ENCODE measurements at regions not wholly inside any gene's neighbourhood (a gene's known extent, or its start where the extent isn't known, plus 50 kb on each side); places are given as distances from the start of the nearest gene placed in this dataset.

DNA sequence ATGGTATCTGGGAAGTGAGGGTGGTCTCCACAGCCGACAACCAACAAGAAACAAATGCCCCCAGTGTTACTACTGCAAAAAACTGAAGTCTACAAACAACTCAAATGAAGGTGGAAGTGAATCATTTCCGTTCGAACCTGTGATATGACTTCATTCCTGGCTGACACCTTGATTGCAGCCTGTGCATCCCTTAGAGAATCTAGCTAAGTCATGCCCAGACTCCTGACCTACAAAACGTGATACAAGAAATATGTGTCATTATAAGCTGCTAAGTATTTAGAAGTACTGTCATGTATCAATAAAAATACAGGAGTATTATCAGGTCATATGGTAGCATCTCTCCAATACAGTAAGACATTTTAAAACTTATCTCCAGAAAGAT lies 959.7 kb upstream of the LCORL start:
- intact Hi-C loops (cut with micrococcal nuclease; ENCODE audit: unreplicated experiment) = no loop called here
- DNase-seq (ENCODE audit: low read depth, low spot score) = no peak
- no peak overlapping the region for H3K27ac ChIP-seq (ENCODE audit: low read length)

DNA sequence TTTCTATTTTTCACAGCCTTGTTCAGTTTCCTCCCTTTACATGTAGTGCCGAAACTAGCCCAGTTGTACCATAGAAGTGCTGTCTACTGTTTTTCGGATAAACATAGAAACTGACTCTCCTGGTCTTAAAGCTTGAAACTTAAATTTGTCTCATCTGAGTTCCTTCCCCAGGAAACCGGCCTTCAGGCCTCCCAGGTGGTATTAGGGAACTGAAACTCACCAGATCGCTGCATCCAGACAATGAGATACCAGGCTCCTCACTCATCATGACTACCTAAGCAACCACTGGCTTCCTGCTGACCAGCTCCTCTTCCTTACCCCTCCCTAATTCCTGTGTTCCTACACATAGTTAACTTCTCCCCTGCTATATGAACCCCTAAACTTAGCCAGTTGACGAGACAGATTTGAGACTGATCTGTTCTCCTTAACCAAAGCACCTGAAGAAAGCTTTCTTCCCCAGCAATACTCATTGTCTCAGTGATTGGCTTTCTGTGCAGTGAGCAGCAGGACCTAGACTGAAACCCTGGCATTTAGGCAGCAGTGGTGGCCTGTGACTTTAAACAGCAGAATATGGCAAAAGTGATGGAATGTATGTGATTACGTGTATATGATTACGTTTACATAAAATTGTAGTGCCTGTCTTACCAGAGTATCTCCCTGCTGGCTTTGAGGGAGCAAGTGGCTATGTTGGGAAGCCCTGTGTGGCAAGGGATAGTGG lies 959.1 kb upstream of the LCORL start:
- H3K27me3 ChIP-seq (ENCODE audit: control insufficient read depth, insufficient read depth, low read length) = no peaks in the 10 kb centered on the region
- no TSS peak for BruUV-seq (replicated peaks)
- no peaks in the 10 kb centered on the region for H3K36me3 ChIP-seq (ENCODE audit: control insufficient read depth, insufficient read depth, low read length)
- ChIA-PET CTCF (no interaction called here), POLR2A (no interaction called here)
- TF ChIP-seq SIN3A (IDR thresholded peaks at IDR 0.05; ENCODE audit: borderline replicate concordance, insufficient read depth, low read depth, low read length) (no peak), TCF7L2 (IDR thresholded peaks at IDR 0.05; ENCODE audit: low read depth, low read length) (no peak), POLR2AphosphoS5 (IDR thresholded peaks at IDR 0.05; ENCODE audit: low read depth, low read length) (no peak)
- TF ChIP-seq, protein P1, sequence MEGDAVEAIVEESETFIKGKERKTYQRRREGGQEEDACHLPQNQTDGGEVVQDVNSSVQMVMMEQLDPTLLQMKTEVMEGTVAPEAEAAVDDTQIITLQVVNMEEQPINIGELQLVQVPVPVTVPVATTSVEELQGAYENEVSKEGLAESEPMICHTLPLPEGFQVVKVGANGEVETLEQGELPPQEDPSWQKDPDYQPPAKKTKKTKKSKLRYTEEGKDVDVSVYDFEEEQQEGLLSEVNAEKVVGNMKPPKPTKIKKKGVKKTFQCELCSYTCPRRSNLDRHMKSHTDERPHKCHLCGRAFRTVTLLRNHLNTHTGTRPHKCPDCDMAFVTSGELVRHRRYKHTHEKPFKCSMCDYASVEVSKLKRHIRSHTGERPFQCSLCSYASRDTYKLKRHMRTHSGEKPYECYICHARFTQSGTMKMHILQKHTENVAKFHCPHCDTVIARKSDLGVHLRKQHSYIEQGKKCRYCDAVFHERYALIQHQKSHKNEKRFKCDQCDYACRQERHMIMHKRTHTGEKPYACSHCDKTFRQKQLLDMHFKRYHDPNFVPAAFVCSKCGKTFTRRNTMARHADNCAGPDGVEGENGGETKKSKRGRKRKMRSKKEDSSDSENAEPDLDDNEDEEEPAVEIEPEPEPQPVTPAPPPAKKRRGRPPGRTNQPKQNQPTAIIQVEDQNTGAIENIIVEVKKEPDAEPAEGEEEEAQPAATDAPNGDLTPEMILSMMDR (IDR thresholded peaks at IDR 0.05) = no peak
- TF ChIP-seq, protein P2, sequence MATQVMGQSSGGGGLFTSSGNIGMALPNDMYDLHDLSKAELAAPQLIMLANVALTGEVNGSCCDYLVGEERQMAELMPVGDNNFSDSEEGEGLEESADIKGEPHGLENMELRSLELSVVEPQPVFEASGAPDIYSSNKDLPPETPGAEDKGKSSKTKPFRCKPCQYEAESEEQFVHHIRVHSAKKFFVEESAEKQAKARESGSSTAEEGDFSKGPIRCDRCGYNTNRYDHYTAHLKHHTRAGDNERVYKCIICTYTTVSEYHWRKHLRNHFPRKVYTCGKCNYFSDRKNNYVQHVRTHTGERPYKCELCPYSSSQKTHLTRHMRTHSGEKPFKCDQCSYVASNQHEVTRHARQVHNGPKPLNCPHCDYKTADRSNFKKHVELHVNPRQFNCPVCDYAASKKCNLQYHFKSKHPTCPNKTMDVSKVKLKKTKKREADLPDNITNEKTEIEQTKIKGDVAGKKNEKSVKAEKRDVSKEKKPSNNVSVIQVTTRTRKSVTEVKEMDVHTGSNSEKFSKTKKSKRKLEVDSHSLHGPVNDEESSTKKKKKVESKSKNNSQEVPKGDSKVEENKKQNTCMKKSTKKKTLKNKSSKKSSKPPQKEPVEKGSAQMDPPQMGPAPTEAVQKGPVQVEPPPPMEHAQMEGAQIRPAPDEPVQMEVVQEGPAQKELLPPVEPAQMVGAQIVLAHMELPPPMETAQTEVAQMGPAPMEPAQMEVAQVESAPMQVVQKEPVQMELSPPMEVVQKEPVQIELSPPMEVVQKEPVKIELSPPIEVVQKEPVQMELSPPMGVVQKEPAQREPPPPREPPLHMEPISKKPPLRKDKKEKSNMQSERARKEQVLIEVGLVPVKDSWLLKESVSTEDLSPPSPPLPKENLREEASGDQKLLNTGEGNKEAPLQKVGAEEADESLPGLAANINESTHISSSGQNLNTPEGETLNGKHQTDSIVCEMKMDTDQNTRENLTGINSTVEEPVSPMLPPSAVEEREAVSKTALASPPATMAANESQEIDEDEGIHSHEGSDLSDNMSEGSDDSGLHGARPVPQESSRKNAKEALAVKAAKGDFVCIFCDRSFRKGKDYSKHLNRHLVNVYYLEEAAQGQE (IDR thresholded peaks at IDR 0.05; ENCODE audit: insufficient read depth in 1 of 2, low read depth in 2 of 2, low read length in 1 of 2) = no peak
- ATAC-seq = no peak
- no peak overlapping the region for H3K4me3 ChIP-seq (ENCODE audit: low read depth in 2 of 2, low read length in 2 of 2)
- intact Hi-C loops (cut with micrococcal nuclease; ENCODE audit: unreplicated experiment) (no loop called here), in situ Hi-C loops (cut with HindIII; ENCODE audit: low pct_unique_long_range_greater_than_20kb, low sequenced_read_pairs) (no loop called here)
- no peak overlapping the region for H3K27ac ChIP-seq (ENCODE audit: low read length)
- DNase-seq (ENCODE audit: low read depth, low spot score) = no peak
- no peaks in the 10 kb centered on the region for H3K9me3 ChIP-seq (ENCODE audit: control insufficient read depth, insufficient read depth, low read depth, low read length)
- no peaks in the 10 kb centered on the region for H3K4me1 ChIP-seq (ENCODE audit: control insufficient read depth, insufficient read depth, low read length)

More for the DNA sequence above, 959.7 kb upstream of the LCORL start:
- Histone ChIP-seq H3K4me1 (ENCODE audit: control insufficient read depth, insufficient read depth, low read length) (no peaks in the 10 kb centered on the region), H3K36me3 (ENCODE audit: control insufficient read depth, insufficient read depth, low read length) (no peaks in the 10 kb centered on the region), H3K27me3 (ENCODE audit: control insufficient read depth, insufficient read depth, low read length) (no peaks in the 10 kb centered on the region), H3K4me3 (ENCODE audit: low read depth in 2 of 2, low read length in 2 of 2) (no peak overlapping the region), H3K9me3 (ENCODE audit: control insufficient read depth, insufficient read depth, low read depth, low read length) (no peaks in the 10 kb centered on the region)
- no peak for ATAC-seq
- TF ChIP-seq, protein P2 (IDR thresholded peaks at IDR 0.05; ENCODE audit: insufficient read depth in 1 of 2, low read depth in 2 of 2, low read length in 1 of 2) = no peak
- TF ChIP-seq, protein P1 (IDR thresholded peaks at IDR 0.05) = no peak
- TF ChIP-seq POLR2AphosphoS5 (IDR thresholded peaks at IDR 0.05; ENCODE audit: low read depth, low read length) (no peak), TCF7L2 (IDR thresholded peaks at IDR 0.05; ENCODE audit: low read depth, low read length) (no peak), SIN3A (IDR thresholded peaks at IDR 0.05; ENCODE audit: borderline replicate concordance, insufficient read depth, low read depth, low read length) (no peak)
- ChIA-PET POLR2A (no interaction called here), CTCF (no interaction called here)
- no TSS peak for BruUV-seq (replicated peaks)
- in situ Hi-C loops (cut with HindIII; ENCODE audit: low pct_unique_long_range_greater_than_20kb, low sequenced_read_pairs) = no loop called here

Data from Panc1 (cell line).